ENCODE measurements at regions not wholly inside any gene's neighbourhood (a gene's known extent, or its start where the extent isn't known, plus 50 kb on each side); places are given as distances from the start of the nearest gene placed in this dataset.
"Not testable (repeated sequence)": the region's sequence is repeated elsewhere in the genome, so short reads cannot be mapped to it uniquely, and the experiment has no call there.

DNA sequence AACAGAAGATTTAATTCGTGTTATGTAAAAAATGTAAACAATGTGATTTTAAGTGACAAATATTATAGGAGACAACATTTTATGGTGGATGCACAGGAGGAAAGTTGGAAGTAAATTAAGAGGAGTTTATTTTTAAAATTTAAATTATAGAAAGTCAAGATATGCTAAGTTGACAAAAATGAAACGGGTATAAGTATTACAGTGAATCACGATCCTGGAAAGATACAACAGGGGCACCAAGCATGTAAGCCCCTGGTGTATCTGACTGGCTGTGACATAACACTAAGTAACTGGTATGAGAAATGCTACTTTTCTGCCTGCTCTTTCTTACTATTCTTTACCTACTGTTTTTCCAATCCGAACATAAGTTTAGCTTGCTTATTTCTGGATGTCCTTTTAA, 419.8 kb upstream of the CHD1 start:
- DNase-seq, result no peak
- peaks cover 1% of the 10 kb centered on the region for H3K9me3 Mint-ChIP-seq
- H3K27me3 Mint-ChIP-seq, result no peaks in the 10 kb centered on the region
- H3K4me3 Mint-ChIP-seq, result no peak overlapping the region
- no peak overlapping the region for H3K27ac Mint-ChIP-seq
- H3K36me3 Mint-ChIP-seq, result no peaks in the 10 kb centered on the region
- H3K4me1 Mint-ChIP-seq, result no peaks in the 10 kb centered on the region

- not testable (repeated sequence) for H3K4me1 Mint-ChIP-seq, H3K9me3 Mint-ChIP-seq, H3K27me3 Mint-ChIP-seq, DNase-seq, H3K36me3 Mint-ChIP-seq, H3K4me3 Mint-ChIP-seq, H3K27ac Mint-ChIP-seq
Observed at GRCh38 chr5:99339758-99340157, 411.0 kb upstream of the CHD1 start.

DNA sequence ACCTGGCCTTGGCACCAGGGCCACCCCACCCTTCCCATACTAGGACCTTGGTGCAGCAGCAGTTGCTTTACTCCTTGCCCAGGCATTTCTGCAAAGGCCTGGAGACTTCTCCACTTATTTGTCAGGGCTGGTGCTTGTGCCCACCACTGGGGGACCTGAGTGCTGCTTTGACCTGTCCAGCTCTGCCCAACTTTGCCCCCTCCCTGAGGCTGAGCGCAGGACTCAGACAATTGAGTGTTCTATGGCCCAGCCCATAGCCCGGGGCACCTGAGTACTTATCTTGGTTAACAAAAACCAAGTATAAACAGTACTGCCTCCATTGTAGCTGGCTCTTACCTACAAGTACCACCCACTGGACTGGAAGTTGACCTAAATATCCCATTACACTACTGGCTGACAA, 406.1 kb upstream of the CHD1 start:
- DNase-seq, result no peak
- H3K9me3 Mint-ChIP-seq, result peaks cover 6% of the 10 kb centered on the region
- no peaks in the 10 kb centered on the region for H3K4me1 Mint-ChIP-seq
- no peak overlapping the region for H3K4me3 Mint-ChIP-seq
- no peaks in the 10 kb centered on the region for H3K36me3 Mint-ChIP-seq
- no peaks in the 10 kb centered on the region for H3K27me3 Mint-ChIP-seq
- H3K27ac Mint-ChIP-seq, result no peak overlapping the region

- no peaks in the 10 kb centered on the region for H3K4me1 Mint-ChIP-seq
- no peak overlapping the region for H3K4me3 Mint-ChIP-seq
Observed at GRCh38 chr5:99331061-99331460, 402.3 kb upstream of the CHD1 start.

DNA sequence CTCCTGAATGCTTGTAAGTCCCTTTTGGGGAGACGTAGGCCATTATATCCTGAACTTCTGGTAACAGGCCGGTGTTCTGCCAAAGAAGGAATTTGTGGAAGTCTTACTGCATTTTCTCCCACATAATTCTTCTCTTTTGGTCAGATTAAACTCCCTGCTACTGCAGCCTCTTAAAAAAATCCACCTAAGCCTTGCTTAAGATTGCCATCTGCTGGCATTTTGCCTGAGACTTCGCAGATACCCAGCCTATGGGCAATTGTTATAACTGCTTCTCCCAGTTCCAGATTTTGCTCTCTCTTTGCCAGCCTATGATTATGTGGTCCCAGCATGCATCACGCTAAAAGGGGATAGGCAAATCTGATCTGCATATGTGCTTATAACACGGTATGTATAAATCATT, 391.6 kb upstream of the CHD1 start:
- Mint-ChIP-seq H3K36me3 (no peaks in the 10 kb centered on the region), H3K27ac (no peak overlapping the region), H3K4me3 (no peak overlapping the region), H3K9me3 (peaks cover 1% of the 10 kb centered on the region), H3K27me3 (no peaks in the 10 kb centered on the region), H3K4me1 (no peaks in the 10 kb centered on the region)
- no peak for DNase-seq

More at GRCh38 chr5:99331061-99331460, 402.3 kb upstream of the CHD1 start:
- Mint-ChIP-seq H3K9me3 (peaks cover 4% of the 10 kb centered on the region), H3K27me3 (no peaks in the 10 kb centered on the region), H3K27ac (no peak overlapping the region), H3K36me3 (no peaks in the 10 kb centered on the region)
- DNase-seq, result no peak

DNA sequence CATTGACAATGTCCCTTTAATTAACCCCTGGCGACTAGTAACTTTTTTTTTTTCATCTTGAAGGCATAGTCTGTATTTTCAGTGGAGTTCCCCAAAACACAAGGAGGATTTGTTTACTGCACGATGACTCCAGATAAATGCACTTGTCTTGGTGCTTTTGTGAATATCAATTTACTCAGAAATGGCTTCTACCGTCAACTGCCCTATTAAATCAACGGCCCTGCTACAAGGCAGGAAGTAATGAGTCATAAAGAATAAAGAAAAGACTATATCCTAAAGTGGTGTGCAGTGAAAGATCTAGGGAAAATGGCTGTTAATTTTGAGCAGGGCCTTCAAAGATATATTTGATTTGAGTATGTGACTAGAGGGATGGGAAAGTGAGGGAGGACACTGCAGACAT, 388.3 kb upstream of the CHD1 start:
- H3K36me3 Mint-ChIP-seq, result no peaks in the 10 kb centered on the region
- no peaks in the 10 kb centered on the region for H3K27me3 Mint-ChIP-seq
- H3K4me1 Mint-ChIP-seq, result no peaks in the 10 kb centered on the region
- DNase-seq, result no peak
- no peak overlapping the region for H3K27ac Mint-ChIP-seq
- peaks cover 1% of the 10 kb centered on the region for H3K9me3 Mint-ChIP-seq
- H3K4me3 Mint-ChIP-seq, result no peak overlapping the region

- H3K4me3 Mint-ChIP-seq, result no peak overlapping the region
- no peak for DNase-seq
- no peaks in the 10 kb centered on the region for H3K27me3 Mint-ChIP-seq
- H3K27ac Mint-ChIP-seq, result no peak overlapping the region
- no peaks in the 10 kb centered on the region for H3K4me1 Mint-ChIP-seq
- H3K36me3 Mint-ChIP-seq, result no peaks in the 10 kb centered on the region
- peaks cover 1% of the 10 kb centered on the region for H3K9me3 Mint-ChIP-seq
Observed at GRCh38 chr5:99316484-99316883, 387.7 kb upstream of the CHD1 start.

DNA sequence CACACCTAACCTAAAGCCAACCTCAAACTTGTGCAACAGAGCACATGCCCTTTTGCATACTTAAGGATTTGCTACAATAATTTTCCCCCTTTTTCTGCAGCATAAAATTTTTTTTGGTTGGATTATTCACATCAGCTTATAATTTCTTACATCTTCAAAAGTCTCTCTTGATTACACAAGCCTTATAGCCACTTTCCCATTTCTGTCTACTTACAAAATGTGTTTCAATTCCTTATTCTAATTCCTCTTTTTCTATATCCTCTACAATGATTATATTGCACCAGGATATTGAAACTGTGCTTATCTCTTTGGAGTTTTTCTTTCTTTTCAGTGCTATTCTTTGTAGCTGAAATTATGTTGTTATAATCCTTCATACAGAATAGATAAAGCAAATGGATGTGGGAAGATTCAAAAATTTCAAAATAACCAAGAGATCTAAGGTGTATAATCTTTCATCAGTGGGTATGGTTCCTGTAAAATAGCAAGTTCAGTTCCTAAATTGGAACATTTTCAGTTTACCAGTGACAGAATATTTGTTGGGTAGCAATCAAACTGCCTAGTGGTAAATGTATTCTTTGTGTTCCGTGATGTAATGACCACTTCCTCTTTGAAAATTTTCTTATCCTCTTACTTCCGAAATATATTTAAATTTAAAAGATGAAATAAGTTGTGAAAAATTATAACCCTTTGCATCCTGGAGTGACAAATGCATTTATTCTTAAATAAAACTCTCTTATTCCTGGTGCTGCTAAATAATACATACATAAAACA, 386.8 kb upstream of the CHD1 start:
- Mint-ChIP-seq H3K4me1 (no peaks in the 10 kb centered on the region), H3K27me3 (no peaks in the 10 kb centered on the region), H3K27ac (no peak overlapping the region), H3K9me3 (peaks cover 1% of the 10 kb centered on the region), H3K4me3 (no peak overlapping the region), H3K36me3 (no peaks in the 10 kb centered on the region)
- no peak for DNase-seq

- H3K36me3 Mint-ChIP-seq, result no peaks in the 10 kb centered on the region
- H3K4me1 Mint-ChIP-seq, result no peaks in the 10 kb centered on the region
- no peak overlapping the region for H3K27ac Mint-ChIP-seq
- H3K9me3 Mint-ChIP-seq, result peaks cover 1% of the 10 kb centered on the region
- no peaks in the 10 kb centered on the region for H3K27me3 Mint-ChIP-seq
- no peak for DNase-seq
- H3K4me3 Mint-ChIP-seq, result no peak overlapping the region
Observed at GRCh38 chr5:99314721-99315120, 385.9 kb upstream of the CHD1 start.

DNA sequence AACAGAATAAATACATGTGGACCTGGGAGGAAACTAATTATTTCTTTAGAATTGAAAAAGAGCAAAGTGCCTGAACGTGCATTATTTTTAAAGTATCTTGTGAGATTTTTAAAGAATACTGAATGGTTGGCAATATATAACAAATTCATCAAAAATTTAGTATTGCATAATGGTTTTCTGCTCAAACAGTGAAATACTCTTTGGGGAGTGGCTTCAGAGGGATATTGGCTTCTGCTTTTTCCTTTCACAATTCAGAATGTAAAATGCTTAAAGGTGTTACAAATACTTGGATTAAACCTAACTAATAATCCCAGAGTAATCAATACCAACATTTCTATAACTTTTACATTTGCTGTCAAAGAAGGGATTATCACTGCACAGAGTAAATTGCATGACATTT, 379.3 kb upstream of the CHD1 start:
- Mint-ChIP-seq H3K27ac (no peak overlapping the region), H3K27me3 (no peaks in the 10 kb centered on the region), H3K36me3 (no peaks in the 10 kb centered on the region), H3K4me1 (no peaks in the 10 kb centered on the region), H3K4me3 (no peak overlapping the region), H3K9me3 (no peaks in the 10 kb centered on the region)
- DNase-seq, result no peak

DNA sequence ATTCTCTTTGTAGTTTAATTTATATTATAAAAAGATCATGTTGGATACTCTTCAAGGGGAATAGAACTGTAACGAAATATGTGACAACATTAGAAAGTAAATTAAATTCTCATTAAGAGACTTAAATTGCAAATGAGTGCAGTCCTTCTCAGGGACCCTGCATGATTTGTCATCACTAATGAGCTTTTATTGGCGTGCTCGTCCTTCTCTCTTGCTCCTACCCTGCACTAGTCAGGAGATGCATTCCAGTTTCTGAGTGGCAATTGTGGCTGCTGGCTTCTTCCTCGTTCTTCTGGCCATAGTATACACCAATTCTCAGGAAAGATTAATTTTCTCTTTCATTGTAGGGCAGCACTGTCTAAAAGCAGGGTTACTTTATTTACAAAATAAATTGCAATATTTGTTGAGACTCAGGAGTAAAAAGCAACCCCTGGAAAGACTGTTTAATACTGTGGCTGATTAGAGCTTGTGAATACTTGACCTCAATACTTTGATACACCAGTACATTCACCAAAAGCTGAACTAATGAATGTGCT, 376.3 kb upstream of the CHD1 start:
- H3K4me1 Mint-ChIP-seq, result no peaks in the 10 kb centered on the region
- H3K27me3 Mint-ChIP-seq, result no peaks in the 10 kb centered on the region
- no peaks in the 10 kb centered on the region for H3K36me3 Mint-ChIP-seq

GRCh38 chr5:99285606-99286005, 356.8 kb upstream of the CHD1 start:
- H3K27me3 Mint-ChIP-seq, result no peaks in the 10 kb centered on the region
- no peak overlapping the region for H3K4me3 Mint-ChIP-seq

More for the DNA sequence above, 376.3 kb upstream of the CHD1 start:
- Mint-ChIP-seq H3K4me3 (no peak overlapping the region), H3K27ac (no peak overlapping the region), H3K9me3 (peaks cover 3% of the 10 kb centered on the region)
- DNase-seq, result no peak

GRCh38 chr5:99275128-99275527, 346.3 kb upstream of the CHD1 start:
- DNase-seq, result no peak
- no peak overlapping the region for H3K4me3 Mint-ChIP-seq
- peaks cover 6% of the 10 kb centered on the region for H3K9me3 Mint-ChIP-seq
- no peaks in the 10 kb centered on the region for H3K36me3 Mint-ChIP-seq
- no peaks in the 10 kb centered on the region for H3K4me1 Mint-ChIP-seq
- H3K27me3 Mint-ChIP-seq, result no peaks in the 10 kb centered on the region
- no peak overlapping the region for H3K27ac Mint-ChIP-seq

More at GRCh38 chr5:99285606-99286005, 356.8 kb upstream of the CHD1 start:
- H3K9me3 Mint-ChIP-seq, result no peaks in the 10 kb centered on the region
- no peak for DNase-seq
- H3K4me1 Mint-ChIP-seq, result no peaks in the 10 kb centered on the region
- H3K36me3 Mint-ChIP-seq, result no peaks in the 10 kb centered on the region
- no peak overlapping the region for H3K27ac Mint-ChIP-seq

GRCh38 chr5:99272576-99272975, 343.8 kb upstream of the CHD1 start:
- Mint-ChIP-seq H3K27me3 (no peaks in the 10 kb centered on the region), H3K9me3 (peaks cover 6% of the 10 kb centered on the region), H3K4me3 (no peak overlapping the region), H3K27ac (no peak overlapping the region), H3K36me3 (no peaks in the 10 kb centered on the region), H3K4me1 (no peaks in the 10 kb centered on the region)
- no peak for DNase-seq

DNA sequence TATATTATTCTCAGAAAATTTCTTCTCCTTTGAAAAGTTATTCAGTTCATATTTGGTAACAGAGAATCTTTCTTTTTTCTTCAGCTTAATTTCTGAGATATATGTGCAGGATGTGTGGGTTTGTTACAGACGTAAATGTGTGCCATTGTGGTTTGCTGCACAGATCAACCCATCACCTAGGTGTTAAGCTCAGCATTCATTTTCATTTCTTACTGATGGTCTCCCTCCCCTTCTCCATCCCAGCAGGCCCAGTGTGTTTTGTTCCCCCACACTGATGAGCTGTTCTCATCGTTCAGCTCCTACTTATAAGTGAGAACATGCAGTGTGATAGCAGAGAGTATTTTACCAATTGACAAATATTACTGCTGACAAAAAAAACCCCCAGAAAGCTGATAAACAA, 330.0 kb upstream of the CHD1 start:
- no peak for DNase-seq
- H3K4me1 Mint-ChIP-seq, result no peaks in the 10 kb centered on the region
- H3K9me3 Mint-ChIP-seq, result peaks cover 16% of the 10 kb centered on the region
- H3K36me3 Mint-ChIP-seq, result no peaks in the 10 kb centered on the region
- H3K27me3 Mint-ChIP-seq, result no peaks in the 10 kb centered on the region
- H3K27ac Mint-ChIP-seq, result no peak overlapping the region
- no peak overlapping the region for H3K4me3 Mint-ChIP-seq

- no peak overlapping the region for H3K27ac Mint-ChIP-seq
- H3K4me1 Mint-ChIP-seq, result no peaks in the 10 kb centered on the region
- no peaks in the 10 kb centered on the region for H3K36me3 Mint-ChIP-seq
- H3K27me3 Mint-ChIP-seq, result no peaks in the 10 kb centered on the region
- no peak for DNase-seq
- H3K4me3 Mint-ChIP-seq, result no peak overlapping the region
- peaks cover 1% of the 10 kb centered on the region for H3K9me3 Mint-ChIP-seq
Observed at GRCh38 chr5:99248066-99248465, 319.3 kb upstream of the CHD1 start.

Data from activated naive CD8-positive, alpha-beta T cell treated with anti-CD3 and anti-CD28 coated beads for 36 hours (primary cell).